Skeletal muscle satellite cell (primary cell): ENCODE measurements at regions not wholly inside any gene's neighbourhood (a gene's known extent, or its start where the extent isn't known, plus 50 kb on each side); places are given as distances from the start of the nearest gene placed in this dataset.

ENCODE experiments used
- H3K27me3 ChIP-seq: 2 replicates; pipeline ENCODE4 v1.7.0; 2013; ENCODE audit warnings: low read length; ENCODE audit not compliant: control insufficient read depth, insufficient read depth
- H3K36me3 ChIP-seq: 2 replicates; pipeline ENCODE4 v1.7.0; 2013; ENCODE audit warnings: mild to moderate bottlenecking, control low read depth, low read length; ENCODE audit not compliant: insufficient read depth
- H3K4me1 ChIP-seq: 2 replicates; pipeline ENCODE4 v1.7.0; 2013; ENCODE audit warnings: low read length; ENCODE audit not compliant: control insufficient read depth, insufficient read depth
- H3K4me2 ChIP-seq: 2 replicates; pipeline ENCODE4 v1.7.0; 2013; ENCODE audit warnings: mild to moderate bottlenecking, low read length
- H3K4me3 ChIP-seq: 2 replicates; pipeline ENCODE4 v1.7.0; 2013; ENCODE audit warnings: low read length
- H3K9ac ChIP-seq: 2 replicates; pipeline ENCODE4 v1.7.0; 2013; ENCODE audit warnings: mild to moderate bottlenecking, low read depth, low read length, moderate library complexity
- H3K9me3 ChIP-seq: replicated peaks from 2 replicates; pipeline ENCODE4 v1.7.0; 2013; ENCODE audit warnings: mild to moderate bottlenecking, control low read depth, low read length

GRCh38 chr2:109070290-109070689, 58.7 kb upstream of the SH3RF3 start:
- Histone ChIP-seq H3K36me3 (no peaks in the 10 kb centered on the region), H3K4me1 (no peaks in the 10 kb centered on the region), H3K27me3 (peaks cover 76% of the 10 kb centered on the region), H3K4me3 (no peak overlapping the region), H3K9me3 (no peaks in the 10 kb centered on the region), H3K4me2 (no peak overlapping the region), H3K9ac (no peak overlapping the region)

GRCh38 chr2:109069331-109070194, 59.4 kb upstream of the SH3RF3 start:
- H3K4me1 ChIP-seq: no peaks in the 10 kb centered on the region
- H3K36me3 ChIP-seq: no peaks in the 10 kb centered on the region
- H3K4me2 ChIP-seq: no peak overlapping the region
- H3K27me3 ChIP-seq: peaks cover 83% of the 10 kb centered on the region
- no peaks in the 10 kb centered on the region for H3K9me3 ChIP-seq
- no peak overlapping the region for H3K9ac ChIP-seq
- no peak overlapping the region for H3K4me3 ChIP-seq

GRCh38 chr2:109068811-109069210, 60.2 kb upstream of the SH3RF3 start:
- no peak overlapping the region for H3K4me3 ChIP-seq
- no peaks in the 10 kb centered on the region for H3K36me3 ChIP-seq
- no peak overlapping the region for H3K4me2 ChIP-seq
- H3K4me1 ChIP-seq: no peaks in the 10 kb centered on the region
- H3K9ac ChIP-seq: no peak overlapping the region
- H3K27me3 ChIP-seq: peaks cover 87% of the 10 kb centered on the region
- H3K9me3 ChIP-seq: no peaks in the 10 kb centered on the region

- no peak overlapping the region for H3K9ac ChIP-seq
Observed at GRCh38 chr2:109067631-109068125, 61.3 kb upstream of the SH3RF3 start.

GRCh38 chr2:109066917-109067597, 61.9 kb upstream of the SH3RF3 start:
- Histone ChIP-seq H3K9ac (no peak overlapping the region), H3K9me3 (no peaks in the 10 kb centered on the region), H3K4me1 (no peaks in the 10 kb centered on the region), H3K4me3 (no peak overlapping the region), H3K4me2 (no peak overlapping the region), H3K36me3 (no peaks in the 10 kb centered on the region), H3K27me3 (peaks cover 88% of the 10 kb centered on the region)

More at GRCh38 chr2:109067631-109068125, 61.3 kb upstream of the SH3RF3 start:
- Histone ChIP-seq H3K9me3 (no peaks in the 10 kb centered on the region), H3K4me1 (no peaks in the 10 kb centered on the region), H3K36me3 (no peaks in the 10 kb centered on the region), H3K27me3 (peaks cover 89% of the 10 kb centered on the region), H3K4me2 (no peak overlapping the region), H3K4me3 (no peak overlapping the region)

- Histone ChIP-seq H3K36me3 (no peaks in the 10 kb centered on the region), H3K27me3 (peaks cover 88% of the 10 kb centered on the region), H3K4me3 (no peak overlapping the region), H3K9me3 (no peaks in the 10 kb centered on the region), H3K4me1 (no peaks in the 10 kb centered on the region), H3K9ac (no peak overlapping the region), H3K4me2 (no peak overlapping the region)
Observed at GRCh38 chr2:109066501-109066900, 62.5 kb upstream of the SH3RF3 start.

GRCh38 chr2:109065391-109065734, 63.6 kb upstream of the SH3RF3 start:
- Histone ChIP-seq H3K9ac (no peak overlapping the region), H3K4me3 (no peak overlapping the region), H3K4me1 (no peaks in the 10 kb centered on the region), H3K9me3 (no peaks in the 10 kb centered on the region), H3K27me3 (peaks cover 90% of the 10 kb centered on the region), H3K36me3 (no peaks in the 10 kb centered on the region), H3K4me2 (no peak overlapping the region)

GRCh38 chr2:109064660-109065390, 64.2 kb upstream of the SH3RF3 start:
- H3K4me1 ChIP-seq: no peaks in the 10 kb centered on the region
- H3K9ac ChIP-seq: no peak overlapping the region
- peaks cover 90% of the 10 kb centered on the region for H3K27me3 ChIP-seq
- H3K36me3 ChIP-seq: no peaks in the 10 kb centered on the region
- H3K9me3 ChIP-seq: no peaks in the 10 kb centered on the region
- no peak overlapping the region for H3K4me2 ChIP-seq
- no peak overlapping the region for H3K4me3 ChIP-seq

- Histone ChIP-seq H3K27me3 (peaks cover 82% of the 10 kb centered on the region), H3K4me2 (no peak overlapping the region), H3K4me3 (no peak overlapping the region), H3K4me1 (no peaks in the 10 kb centered on the region), H3K9ac (no peak overlapping the region), H3K36me3 (no peaks in the 10 kb centered on the region), H3K9me3 (no peaks in the 10 kb centered on the region)
Observed at GRCh38 chr2:109062859-109063700, 65.9 kb upstream of the SH3RF3 start.

GRCh38 chr2:109062145-109062858, 66.7 kb upstream of the SH3RF3 start:
- Histone ChIP-seq H3K9ac (no peak overlapping the region), H3K4me3 (no peak overlapping the region), H3K36me3 (no peaks in the 10 kb centered on the region), H3K4me1 (no peaks in the 10 kb centered on the region), H3K27me3 (peaks cover 80% of the 10 kb centered on the region), H3K4me2 (no peak overlapping the region), H3K9me3 (no peaks in the 10 kb centered on the region)
